Body of pancreas (tissue), 4 donors: ENCODE measurements at regions not wholly inside any gene's neighbourhood (a gene's known extent, or its start where the extent isn't known, plus 50 kb on each side); places are given as distances from the start of the nearest gene placed in this dataset.
"Not testable (repeated sequence)": the region's sequence is repeated elsewhere in the genome, so short reads cannot be mapped to it uniquely, and the experiment has no call there.

Experiments used
- ATAC-seq: fragments of 150-250 bp; one replicate; pipeline ENCODE4 v1.9.1; 2016
- DNase-seq, 4 donors: peaks; one replicate each; pipeline ENCODE4 v3.0.0-alpha.2; 2019
- H3K27ac ChIP-seq, 4 donors: fragments of 200-600 bp; sonication (generic); 1 replicate in 3 of 4; 2 replicates in 1 of 4; pipeline versions ENCODE4 v1.5.1 to v1.6.1; 2016 to 2019; ENCODE audit warnings: mild to moderate bottlenecking in 1 of 4, mixed read lengths in 1 of 4, moderate library complexity in 1 of 4
- H3K27me3 ChIP-seq, 2 donors: fragments of 200-600 bp; sonication (generic); one replicate each; pipeline ENCODE4 v1.6.0; 2016; ENCODE audit warnings: mild to moderate bottlenecking in 1 of 2
- H3K36me3 ChIP-seq, 2 donors: fragments of 200-600 bp; sonication (generic); replicated peaks in 1 of 2; 2 replicates each; pipeline ENCODE4 v1.5.1; 2016; ENCODE audit warnings: low read depth in 2 of 2; ENCODE audit not compliant: insufficient read depth in 1 of 2
- H3K4me1 ChIP-seq: fragments of 200-600 bp; sonication (generic); one replicate; pipeline ENCODE4 v1.6.0; 2016
- H3K4me3 ChIP-seq, 2 donors: fragments of 200-600 bp; sonication (generic); 1 replicate in 1 of 2; 2 replicates in 1 of 2; pipeline ENCODE4 v1.5.1; 2016 to 2019
- H3K9me3 ChIP-seq, 3 donors: fragments of 200-600 bp; sonication (generic); 1 replicate in 2 of 3; 2 replicates in 1 of 3; pipeline ENCODE4 v1.5.1; 2016
- POLR2A ChIP-seq, 3 donors: fragments of 450-650 bp; IDR thresholded peaks; one replicate each; pipeline ENCODE4 v1.6.1; 2016; ENCODE audit warnings: antibody characterized with exemption in 3 of 3, mild to moderate bottlenecking in 2 of 3
- WGBS, 2 donors: methylation state at CpG; one replicate each; pipeline ENCODE4 v1.1.5; 2017; 5-methylcytosine and 5-hydroxymethylcytosine counted together
- intact Hi-C: fragments of 100-400 bp; cut with DNase I; formaldehyde crosslinking; loops from one replicate; pipeline ENCODE4 v1.15.1; 2023
- TF ChIP-seq, protein P1 (sequence below), 7 experiments: fragments of 450-650 bp in 4 of 7; fragments of 200-600 bp in 3 of 7; sonication (generic) in 3 of 7; IDR thresholded peaks; one replicate each; pipeline ENCODE4 v1.5.1; 2016 to 2019; ENCODE audit warnings: antibody characterized with exemption in 7 of 7

- Histone ChIP-seq H3K27me3 (peaks cover 0 to 4% of the 10 kb centered on the region in 2 donors), H3K4me1 (no peaks in the 10 kb centered on the region), H3K4me3 (no peak overlapping the region), H3K36me3 (no peaks in the 10 kb centered on the region), H3K27ac (no peak overlapping the region), H3K9me3 (no peaks in the 10 kb centered on the region)
- WGBS, 2 donors = 53 to 75% methylated on average over 3 to 31 of the region's 35 CpGs
- intact Hi-C loops = no loop called here
- ATAC-seq (no peak), DNase-seq (no peak)
- TF ChIP-seq, protein P1, sequence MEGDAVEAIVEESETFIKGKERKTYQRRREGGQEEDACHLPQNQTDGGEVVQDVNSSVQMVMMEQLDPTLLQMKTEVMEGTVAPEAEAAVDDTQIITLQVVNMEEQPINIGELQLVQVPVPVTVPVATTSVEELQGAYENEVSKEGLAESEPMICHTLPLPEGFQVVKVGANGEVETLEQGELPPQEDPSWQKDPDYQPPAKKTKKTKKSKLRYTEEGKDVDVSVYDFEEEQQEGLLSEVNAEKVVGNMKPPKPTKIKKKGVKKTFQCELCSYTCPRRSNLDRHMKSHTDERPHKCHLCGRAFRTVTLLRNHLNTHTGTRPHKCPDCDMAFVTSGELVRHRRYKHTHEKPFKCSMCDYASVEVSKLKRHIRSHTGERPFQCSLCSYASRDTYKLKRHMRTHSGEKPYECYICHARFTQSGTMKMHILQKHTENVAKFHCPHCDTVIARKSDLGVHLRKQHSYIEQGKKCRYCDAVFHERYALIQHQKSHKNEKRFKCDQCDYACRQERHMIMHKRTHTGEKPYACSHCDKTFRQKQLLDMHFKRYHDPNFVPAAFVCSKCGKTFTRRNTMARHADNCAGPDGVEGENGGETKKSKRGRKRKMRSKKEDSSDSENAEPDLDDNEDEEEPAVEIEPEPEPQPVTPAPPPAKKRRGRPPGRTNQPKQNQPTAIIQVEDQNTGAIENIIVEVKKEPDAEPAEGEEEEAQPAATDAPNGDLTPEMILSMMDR (IDR thresholded peaks at IDR 0.05) = no peak
- no peak for TF ChIP-seq POLR2A (IDR thresholded peaks at IDR 0.05)
Observed at GRCh38 chr20:1735417-1736089, 78.0 kb upstream of the SIRPG start.

DNA sequence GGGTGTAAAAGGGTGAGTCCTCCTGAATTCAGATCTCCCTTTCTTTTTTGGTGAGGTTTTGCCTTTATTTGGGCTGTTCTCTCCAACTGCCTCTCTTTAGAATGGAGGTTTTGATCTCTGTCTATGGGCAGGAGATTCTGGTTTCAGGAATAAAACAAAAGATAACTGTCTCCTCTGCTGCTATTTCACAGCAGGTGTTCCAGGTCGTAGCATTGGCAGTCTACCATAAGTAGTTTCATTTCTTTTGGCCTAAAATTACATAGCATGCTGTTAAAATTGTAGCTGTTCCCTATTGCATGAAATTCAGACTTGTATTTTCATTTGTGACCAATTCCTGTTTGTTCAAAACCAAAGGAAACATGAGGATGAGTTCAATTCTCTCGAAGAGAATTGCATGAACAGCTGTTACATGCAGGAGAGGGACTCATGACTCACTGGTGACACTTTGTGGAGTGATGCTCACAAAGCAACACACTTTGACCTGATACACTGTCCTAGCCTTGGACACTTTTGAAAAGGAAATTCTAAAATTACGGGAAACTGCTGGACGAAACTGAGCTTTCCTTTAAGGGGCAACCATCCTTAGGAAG is 76.8 kb upstream of the SIRPG start:
- Histone ChIP-seq H3K27ac (no peak overlapping the region), H3K27me3 (peaks cover 0 to 4% of the 10 kb centered on the region in 2 donors), H3K9me3 (no peaks in the 10 kb centered on the region), H3K4me3 (no peak overlapping the region), H3K36me3 (no peaks in the 10 kb centered on the region), H3K4me1 (no peaks in the 10 kb centered on the region)
- TF ChIP-seq POLR2A (IDR thresholded peaks at IDR 0.05) = no peak
- TF ChIP-seq, protein P1 (IDR thresholded peaks at IDR 0.05) = no peak
- WGBS, 2 donors = 27 to 35% methylated on average over 4 of the region's 4 CpGs
- DNase-seq (no peak), ATAC-seq (no peak)
- intact Hi-C loops = no loop called here

GRCh38 chr20:1731828-1732375 is 74.3 kb upstream of the SIRPG start:
- 51 to 61% methylated on average over 6 of the region's 6 CpGs for WGBS, 2 donors
- H3K4me3 ChIP-seq, H3K9me3 ChIP-seq, DNase-seq, H3K4me1 ChIP-seq, H3K27ac ChIP-seq, intact Hi-C loops, ATAC-seq, H3K36me3 ChIP-seq, H3K27me3 ChIP-seq: not testable (repeated sequence)

- ATAC-seq, H3K4me3 ChIP-seq, H3K27ac ChIP-seq, H3K4me1 ChIP-seq, H3K9me3 ChIP-seq, intact Hi-C loops, H3K36me3 ChIP-seq, H3K27me3 ChIP-seq, DNase-seq: not testable (repeated sequence)
- WGBS, 2 donors = 37% methylated on average over 8 of the region's 8 CpGs
Observed at GRCh38 chr20:1730981-1731711, 73.6 kb upstream of the SIRPG start.

GRCh38 chr20:1727303-1727702 is 69.7 kb upstream of the SIRPG start:
- ATAC-seq, H3K4me1 ChIP-seq, H3K9me3 ChIP-seq, H3K27ac ChIP-seq, H3K4me3 ChIP-seq, H3K27me3 ChIP-seq, DNase-seq, intact Hi-C loops, H3K36me3 ChIP-seq: not testable (repeated sequence)
- 61 to 64% methylated on average over 3 of the region's 3 CpGs for WGBS, 2 donors

DNA sequence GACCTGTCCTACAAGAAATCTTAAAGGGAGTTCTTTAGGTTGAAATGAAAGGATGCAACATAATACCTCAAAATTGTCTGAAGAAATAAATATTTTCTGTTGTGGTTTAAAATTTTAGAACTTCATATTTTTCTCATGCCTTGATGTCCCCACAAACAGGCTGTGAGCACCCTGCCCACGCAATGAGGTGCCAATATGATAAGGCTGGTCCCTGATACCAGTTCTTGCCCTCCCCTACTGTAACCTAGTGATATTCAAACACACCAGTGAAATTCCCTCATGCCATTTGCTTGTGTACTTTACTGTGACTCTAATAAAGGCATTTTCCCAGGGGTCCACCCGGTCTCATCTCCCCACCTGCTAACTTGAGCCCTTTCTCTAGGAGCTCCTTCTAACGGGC is 67.3 kb upstream of the SIRPG start:
- Histone ChIP-seq H3K27me3 (no peaks in the 10 kb centered on the region), H3K4me3 (no peak overlapping the region), H3K4me1 (no peaks in the 10 kb centered on the region), H3K9me3 (no peaks in the 10 kb centered on the region), H3K36me3 (no peaks in the 10 kb centered on the region), H3K27ac (no peak overlapping the region)
- no peak for TF ChIP-seq POLR2A (IDR thresholded peaks at IDR 0.05)
- TF ChIP-seq, protein P1 (IDR thresholded peaks at IDR 0.05) = no peak
- ATAC-seq = no peak
- WGBS, 2 donors = 42 to 43% methylated on average over 3 of the region's 3 CpGs
- no peak for DNase-seq
- intact Hi-C loops = no loop called here
